ENCODE measurements at regions not wholly inside any gene's neighbourhood (a gene's known extent, or its start where the extent isn't known, plus 50 kb on each side); places are given as distances from the start of the nearest gene placed in this dataset.

DNA sequence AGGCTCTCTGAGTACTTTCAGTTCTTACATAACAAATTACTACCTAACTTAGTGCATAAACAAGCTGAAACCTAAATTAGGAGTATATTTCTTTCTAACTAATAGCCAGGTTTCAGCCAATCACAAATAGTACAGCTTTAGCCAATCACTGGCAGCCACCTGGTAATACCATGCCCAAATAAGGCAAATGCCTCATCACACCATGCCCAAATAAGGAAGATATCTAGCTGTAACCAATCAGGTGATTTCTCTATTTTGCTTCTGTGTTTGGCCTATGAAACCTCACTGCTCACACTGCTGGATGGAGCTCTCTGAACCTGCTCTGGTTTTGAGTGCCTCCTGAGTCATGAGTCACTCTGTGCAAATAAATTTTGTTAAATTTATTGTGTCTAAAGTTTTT, 113.5 kb downstream of the DDIT4L start:
- TF ChIP-seq, protein P1, sequence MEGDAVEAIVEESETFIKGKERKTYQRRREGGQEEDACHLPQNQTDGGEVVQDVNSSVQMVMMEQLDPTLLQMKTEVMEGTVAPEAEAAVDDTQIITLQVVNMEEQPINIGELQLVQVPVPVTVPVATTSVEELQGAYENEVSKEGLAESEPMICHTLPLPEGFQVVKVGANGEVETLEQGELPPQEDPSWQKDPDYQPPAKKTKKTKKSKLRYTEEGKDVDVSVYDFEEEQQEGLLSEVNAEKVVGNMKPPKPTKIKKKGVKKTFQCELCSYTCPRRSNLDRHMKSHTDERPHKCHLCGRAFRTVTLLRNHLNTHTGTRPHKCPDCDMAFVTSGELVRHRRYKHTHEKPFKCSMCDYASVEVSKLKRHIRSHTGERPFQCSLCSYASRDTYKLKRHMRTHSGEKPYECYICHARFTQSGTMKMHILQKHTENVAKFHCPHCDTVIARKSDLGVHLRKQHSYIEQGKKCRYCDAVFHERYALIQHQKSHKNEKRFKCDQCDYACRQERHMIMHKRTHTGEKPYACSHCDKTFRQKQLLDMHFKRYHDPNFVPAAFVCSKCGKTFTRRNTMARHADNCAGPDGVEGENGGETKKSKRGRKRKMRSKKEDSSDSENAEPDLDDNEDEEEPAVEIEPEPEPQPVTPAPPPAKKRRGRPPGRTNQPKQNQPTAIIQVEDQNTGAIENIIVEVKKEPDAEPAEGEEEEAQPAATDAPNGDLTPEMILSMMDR (IDR thresholded peaks at IDR 0.05; ENCODE audit: unreplicated experiment), result no peak
- Mint-ChIP-seq H3K9me3 (ENCODE audit: unreplicated experiment) (no peaks in the 10 kb centered on the region), H3K27ac (ENCODE audit: low read depth, unreplicated experiment) (no peak overlapping the region), H3K27me3 (ENCODE audit: insufficient read depth, unreplicated experiment) (no peaks in the 10 kb centered on the region), H3K4me3 (ENCODE audit: unreplicated experiment) (no peak overlapping the region), H3K4me1 (ENCODE audit: insufficient read depth, unreplicated experiment) (peaks cover 25% of the 10 kb centered on the region), H3K36me3 (ENCODE audit: insufficient read depth, unreplicated experiment) (no peaks in the 10 kb centered on the region)
- DNase-seq (ENCODE audit: unreplicated experiment), result peak; percentile 12
- ChIA-PET POLR2A (interaction anchor here (0.9 to 1.1 kb wide), 3 partner anchors 16 to 34 kb away, joined by 3 to 4 read pairs (median 3); no protein-coding TSS in a partner anchor), CTCF (interaction anchor here (0.5 to 2.3 kb wide), 4 partner anchors 17 to 1655 kb away, joined by 3 to 10 read pairs (median 4); no protein-coding TSS in a partner anchor)
- BruUV-seq (replicated peaks), result no TSS peak
- intact Hi-C loops (cut with micrococcal nuclease), result no loop called here

DNA sequence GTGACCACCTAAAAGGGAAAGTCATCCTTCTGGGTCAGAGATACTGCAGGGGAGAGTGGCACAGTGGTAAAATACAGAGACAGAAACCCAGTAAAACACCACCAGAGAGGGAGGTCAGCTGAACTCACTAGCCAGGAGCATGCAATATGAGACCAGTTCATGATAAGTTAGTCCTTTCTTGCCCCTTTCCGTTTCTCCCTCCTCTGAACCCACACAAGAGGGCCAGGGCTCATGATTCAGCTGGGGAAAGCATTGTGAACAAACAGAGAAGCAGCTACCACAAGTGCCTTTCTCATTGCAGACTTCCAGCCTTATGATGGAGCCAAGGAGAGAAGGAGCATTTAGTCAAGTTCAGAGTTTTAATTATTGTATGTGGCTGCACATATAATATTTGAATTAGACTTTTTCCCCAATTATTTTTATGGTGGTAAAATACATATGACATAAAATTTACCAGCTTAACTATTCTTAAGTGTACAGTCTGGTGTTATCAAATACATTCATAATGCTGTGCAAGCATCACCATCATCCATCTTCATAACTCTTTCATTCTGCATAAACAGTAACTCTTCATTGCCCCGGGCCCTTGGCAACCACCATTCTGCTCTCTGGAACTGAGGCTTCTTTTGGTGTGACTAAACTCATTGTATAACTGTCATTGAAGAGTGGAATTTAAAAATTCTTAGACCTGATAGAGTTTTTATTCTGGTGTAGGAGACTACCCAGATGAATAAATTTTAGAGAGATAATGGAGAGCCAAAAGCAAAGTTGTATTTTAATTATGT, 114.6 kb downstream of the DDIT4L start:
- POLR2A ChIA-PET, result no interaction called here
- no peak overlapping the region for H3K4me3 Mint-ChIP-seq (ENCODE audit: unreplicated experiment)

DNA sequence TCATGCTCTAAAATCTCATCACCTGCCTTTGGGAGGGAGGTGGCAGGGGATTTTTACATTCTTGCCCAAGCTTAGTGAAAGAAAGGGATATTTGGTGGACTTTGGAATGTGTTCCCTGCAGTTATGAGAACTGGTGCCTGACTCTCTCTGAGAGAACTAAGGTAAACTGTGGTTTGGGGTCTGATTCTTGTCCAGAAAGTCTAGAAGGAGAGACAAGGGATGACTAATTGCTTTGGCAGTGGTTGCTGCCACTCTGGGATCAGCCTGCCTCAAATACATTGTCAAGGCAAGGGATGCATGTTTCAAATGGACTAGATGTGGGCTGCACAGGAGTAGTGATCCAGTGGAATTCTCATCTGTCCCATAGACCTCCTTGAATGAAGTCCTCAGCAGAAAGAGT, 115.2 kb downstream of the DDIT4L start:
- Mint-ChIP-seq H3K4me3 (ENCODE audit: unreplicated experiment) (no peak overlapping the region), H3K27ac (ENCODE audit: low read depth, unreplicated experiment) (no peak overlapping the region), H3K4me1 (ENCODE audit: insufficient read depth, unreplicated experiment) (peaks cover 14% of the 10 kb centered on the region), H3K9me3 (ENCODE audit: unreplicated experiment) (no peaks in the 10 kb centered on the region), H3K36me3 (ENCODE audit: insufficient read depth, unreplicated experiment) (no peaks in the 10 kb centered on the region), H3K27me3 (ENCODE audit: insufficient read depth, unreplicated experiment) (no peaks in the 10 kb centered on the region)
- ChIA-PET CTCF (interaction anchor here (0.5 to 2.0 kb wide), 5 partner anchors 9 to 226 kb away, joined by 3 to 13 read pairs (median 4); no protein-coding TSS in a partner anchor), POLR2A (no interaction called here)
- peak; percentile 37 for DNase-seq (ENCODE audit: unreplicated experiment)
- BruUV-seq (replicated peaks), result no TSS peak
- intact Hi-C loops (cut with micrococcal nuclease), result no loop called here
- TF ChIP-seq, protein P1 (IDR thresholded peaks at IDR 0.05; ENCODE audit: unreplicated experiment), result no peak

More for the DNA sequence above, 114.6 kb downstream of the DDIT4L start:
- Mint-ChIP-seq H3K36me3 (ENCODE audit: insufficient read depth, unreplicated experiment) (no peaks in the 10 kb centered on the region), H3K9me3 (ENCODE audit: unreplicated experiment) (no peaks in the 10 kb centered on the region), H3K4me1 (ENCODE audit: insufficient read depth, unreplicated experiment) (peaks cover 15% of the 10 kb centered on the region), H3K27ac (ENCODE audit: low read depth, unreplicated experiment) (no peak overlapping the region), H3K27me3 (ENCODE audit: insufficient read depth, unreplicated experiment) (no peaks in the 10 kb centered on the region)
- no TSS peak for BruUV-seq (replicated peaks)
- TF ChIP-seq, protein P1 (IDR thresholded peaks at IDR 0.05; ENCODE audit: unreplicated experiment), result no peak
- CTCF ChIA-PET, result interaction anchor here (0.5 to 2.3 kb wide), 3 partner anchors 9 to 78 kb away, joined by 3 to 10 read pairs (median 4); no protein-coding TSS in a partner anchor
- DNase-seq (ENCODE audit: unreplicated experiment), result no peak
- intact Hi-C loops (cut with micrococcal nuclease), result no loop called here

- DNase-seq (ENCODE audit: unreplicated experiment), result no peak
- Mint-ChIP-seq H3K9me3 (ENCODE audit: unreplicated experiment) (no peaks in the 10 kb centered on the region), H3K36me3 (ENCODE audit: insufficient read depth, unreplicated experiment) (no peaks in the 10 kb centered on the region), H3K27ac (ENCODE audit: low read depth, unreplicated experiment) (no peak overlapping the region), H3K27me3 (ENCODE audit: insufficient read depth, unreplicated experiment) (no peaks in the 10 kb centered on the region), H3K4me3 (ENCODE audit: unreplicated experiment) (no peak overlapping the region), H3K4me1 (ENCODE audit: insufficient read depth, unreplicated experiment) (peaks cover 14% of the 10 kb centered on the region)
- POLR2A ChIA-PET, result interaction anchor here (0.6 to 1.2 kb wide), 2 partner anchors 10 to 747 kb away, joined by 3 to 6 read pairs; no protein-coding TSS in a partner anchor
- no TSS peak for BruUV-seq (replicated peaks)
- TF ChIP-seq, protein P1 (IDR thresholded peaks at IDR 0.05; ENCODE audit: unreplicated experiment), result no peak
- CTCF ChIA-PET, result interaction anchor here (1.1 to 1.5 kb wide), 2 partner anchors 24 to 73 kb away, joined by 3 to 7 read pairs; no protein-coding TSS in a partner anchor
- intact Hi-C loops (cut with micrococcal nuclease), result no loop called here
Measured at GRCh38 chr4:100071506-100071905, 118.8 kb downstream of the DDIT4L start.
